Activated naive CD4-positive, alpha-beta T cell treated with Interleukin-2 at 50 U/mL for 16 hours (primary cell): ENCODE measurements at regions not wholly inside any gene's neighbourhood (a gene's known extent, or its start where the extent isn't known, plus 50 kb on each side); places are given as distances from the start of the nearest gene placed in this dataset.

ENCODE experiments used
- DNase-seq: peaks from one replicate; pipeline ENCODE4 v3.0.0-alpha.2; 2020

- DNase-seq: no peak
Observed at GRCh38 chr13:111519041-111519440, 198.6 kb downstream of the TEX29 start.

DNA sequence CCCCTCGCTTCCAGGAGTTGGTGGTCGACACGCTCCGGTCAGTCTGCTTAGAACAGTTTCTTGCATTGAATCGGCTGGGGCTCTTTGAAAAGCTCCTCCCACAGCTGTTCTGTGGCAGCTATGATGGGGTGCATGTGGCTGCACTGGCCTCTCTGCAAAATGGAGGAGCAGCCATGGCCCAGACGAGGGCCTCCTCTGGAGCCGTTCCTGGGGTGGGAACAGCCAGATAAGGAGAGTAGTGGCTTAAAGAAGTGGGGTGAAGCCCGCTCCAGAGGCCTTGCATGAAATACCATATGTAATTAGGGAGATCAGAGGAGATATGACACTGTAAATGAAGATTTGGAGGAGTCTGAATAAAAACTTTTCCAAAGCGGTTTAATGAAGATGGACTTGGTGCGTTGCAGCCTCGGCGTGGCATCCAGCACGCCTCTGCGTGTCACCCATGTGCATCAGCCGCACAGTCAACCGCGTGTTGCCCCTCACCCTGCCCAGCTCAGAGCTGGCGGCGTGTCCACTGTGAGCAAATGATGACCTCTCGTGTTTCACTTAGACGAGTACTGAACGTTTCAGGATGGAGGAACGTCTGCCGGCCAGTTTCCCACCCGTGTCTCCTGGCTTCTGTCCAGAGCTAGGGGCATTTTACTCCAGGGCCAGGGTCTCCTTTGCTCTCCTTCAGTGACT, 199.2 kb downstream of the TEX29 start:
- DNase-seq: no peak

DNA sequence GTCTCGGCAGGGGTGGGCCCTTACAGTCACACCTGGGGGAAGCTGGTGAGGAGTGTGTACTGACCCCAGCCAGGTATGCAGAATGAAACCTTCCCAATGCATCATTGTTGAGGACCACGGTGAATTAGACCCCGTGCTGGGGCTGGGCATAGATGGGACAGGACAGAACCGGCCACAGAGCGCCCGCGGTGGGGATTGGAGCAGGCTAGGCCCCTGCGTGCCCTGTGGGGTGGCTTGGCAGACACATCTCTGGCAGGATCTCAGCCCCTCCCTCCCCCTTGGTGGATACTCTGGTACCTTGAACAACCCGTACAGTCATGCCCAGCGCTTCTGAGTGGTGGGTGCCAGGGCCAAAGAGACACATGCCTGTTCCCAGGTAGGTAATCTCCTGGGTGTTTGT, 200.6 kb downstream of the TEX29 start:
- no peak for DNase-seq

DNA sequence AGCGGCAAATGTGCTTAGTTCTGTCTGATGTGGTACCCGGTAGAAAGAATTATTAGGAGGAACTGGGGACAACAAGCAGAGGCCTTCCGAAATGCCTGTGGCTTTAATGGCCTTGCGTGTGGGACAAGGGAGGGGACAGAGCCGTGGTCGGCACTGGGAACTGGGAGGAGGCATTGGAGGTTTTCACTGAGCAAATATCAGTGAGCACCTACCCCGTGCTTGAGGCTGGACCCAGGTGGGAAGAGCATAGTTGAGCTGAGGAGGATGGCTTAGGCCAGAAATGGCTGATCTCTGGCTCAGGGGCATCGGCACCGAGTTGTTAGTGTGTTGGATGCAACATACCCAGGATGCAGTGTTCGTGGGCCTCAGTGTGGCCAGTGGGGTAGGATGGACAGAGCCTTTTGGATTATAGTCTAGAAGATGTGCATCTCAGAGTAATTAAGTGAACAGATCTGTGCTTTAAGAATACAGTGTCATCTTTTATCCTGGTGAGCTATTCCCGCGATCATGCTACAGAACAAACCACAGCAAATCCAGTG, 201.3 kb downstream of the TEX29 start:
- DNase-seq: no peak

GRCh38 chr13:111525320-111526118, 205.1 kb downstream of the TEX29 start:
- no peak for DNase-seq

GRCh38 chr13:111526922-111527321, 206.5 kb downstream of the TEX29 start:
- no peak for DNase-seq

DNA sequence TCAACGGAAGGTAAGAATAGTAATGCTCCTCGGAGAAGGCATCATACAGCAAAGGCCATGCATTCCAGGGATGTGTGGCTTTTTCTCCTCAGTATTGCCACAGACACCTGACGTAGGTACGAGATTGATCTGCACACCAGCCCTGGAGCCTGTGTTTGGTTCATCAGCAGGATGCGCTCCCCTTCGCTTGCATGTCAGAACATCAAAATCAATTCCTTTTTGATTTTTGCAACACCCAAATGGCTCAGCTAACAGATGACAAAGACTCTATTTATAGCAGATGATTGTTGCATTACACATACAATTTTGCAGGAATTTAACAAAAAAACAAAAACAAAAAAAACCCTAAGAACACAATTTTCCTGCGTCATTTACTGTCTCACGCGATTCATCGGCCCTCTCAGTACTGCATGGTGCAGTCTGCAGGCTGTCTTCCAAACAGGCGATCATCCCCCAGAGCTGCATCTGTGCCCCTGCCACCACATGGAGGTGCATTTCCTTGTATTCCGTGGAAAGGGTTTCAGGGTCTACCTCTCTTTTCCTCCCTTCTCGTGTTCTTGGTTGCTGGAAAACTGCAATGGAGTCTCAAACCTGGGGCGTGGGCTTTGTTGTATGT, 207.3 kb downstream of the TEX29 start:
- DNase-seq: no peak

GRCh38 chr13:111528513-111528912, 208.1 kb downstream of the TEX29 start:
- no peak for DNase-seq

DNA sequence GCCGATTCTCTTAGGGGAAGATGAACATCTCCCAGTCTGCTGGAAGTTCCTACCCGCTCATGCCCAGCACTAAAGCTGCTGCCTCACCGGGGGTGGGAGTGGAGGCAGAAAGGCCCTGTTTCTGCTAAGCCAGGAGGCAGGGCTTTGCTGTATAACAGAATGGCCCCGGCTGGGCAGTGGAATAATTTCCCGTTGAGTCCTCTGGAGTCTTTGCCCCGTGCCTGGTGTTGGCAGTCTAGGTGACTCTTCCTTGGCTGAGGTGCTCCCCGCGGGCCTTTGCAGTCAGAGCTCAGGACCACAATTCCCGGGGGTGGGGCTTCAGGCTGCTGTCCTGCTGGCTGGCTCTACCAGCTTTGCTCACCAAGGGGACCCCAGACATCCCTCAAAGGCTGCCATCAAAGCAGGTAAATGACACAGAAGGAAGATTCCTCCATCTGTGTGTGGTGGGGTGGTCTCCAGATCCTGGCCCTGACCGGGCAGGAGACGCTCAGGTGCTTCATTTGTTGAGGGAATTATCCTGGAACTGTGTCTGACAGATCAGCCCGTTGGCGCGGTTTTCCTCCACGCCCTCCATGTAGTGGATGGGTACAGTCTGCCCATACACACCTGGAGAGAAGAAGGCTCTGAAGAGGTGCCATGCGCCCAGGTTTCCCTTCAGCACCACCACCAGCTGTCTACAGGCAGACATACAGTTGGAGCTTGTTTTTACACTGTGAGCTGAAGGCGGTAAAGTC, 209.9 kb downstream of the TEX29 start:
- DNase-seq: no peak

- DNase-seq: no peak
Observed at GRCh38 chr13:111531505-111531904, 211.1 kb downstream of the TEX29 start.

- no peak for DNase-seq
Observed at GRCh38 chr13:111532111-111532510, 211.7 kb downstream of the TEX29 start.

- no peak for DNase-seq
Observed at GRCh38 chr13:111533900-111534683, 213.7 kb downstream of the TEX29 start.

DNA sequence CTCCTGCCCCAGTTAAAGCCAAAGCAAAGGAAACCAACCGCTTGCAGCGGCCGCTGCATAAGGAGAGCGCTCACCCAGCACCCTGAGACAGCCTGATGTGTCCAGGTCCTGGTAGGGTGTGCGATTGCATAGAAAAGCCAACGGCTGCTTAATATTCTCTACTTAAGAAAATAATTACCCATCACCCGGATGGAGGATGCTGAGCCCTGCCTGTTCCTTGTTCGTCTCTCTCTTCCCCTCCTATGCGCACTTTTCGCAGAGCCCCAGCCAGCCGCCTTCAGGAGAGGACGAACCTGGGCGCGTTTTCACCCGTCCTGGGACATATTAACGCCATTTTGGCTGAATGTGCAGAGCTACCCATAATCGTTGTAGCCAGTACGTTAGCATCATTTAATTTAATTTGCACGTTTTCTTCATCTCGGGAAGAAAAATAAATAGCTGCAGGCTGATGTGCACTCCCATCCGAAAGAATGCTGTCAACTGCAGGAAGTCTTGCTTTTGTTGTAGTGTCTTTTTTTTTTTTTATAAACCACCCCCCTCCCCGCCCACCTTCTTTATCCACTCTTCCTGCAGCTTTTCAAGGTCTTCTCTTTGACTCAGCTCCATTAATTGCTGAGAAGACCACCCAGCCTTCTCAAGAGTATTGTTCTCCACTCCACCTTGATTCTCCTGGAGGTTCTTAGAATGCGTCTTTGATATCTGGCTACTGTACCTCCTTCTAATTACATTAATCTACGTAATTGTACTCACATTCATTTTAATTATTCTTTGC, 214.5 kb downstream of the TEX29 start:
- DNase-seq: no peak

DNA sequence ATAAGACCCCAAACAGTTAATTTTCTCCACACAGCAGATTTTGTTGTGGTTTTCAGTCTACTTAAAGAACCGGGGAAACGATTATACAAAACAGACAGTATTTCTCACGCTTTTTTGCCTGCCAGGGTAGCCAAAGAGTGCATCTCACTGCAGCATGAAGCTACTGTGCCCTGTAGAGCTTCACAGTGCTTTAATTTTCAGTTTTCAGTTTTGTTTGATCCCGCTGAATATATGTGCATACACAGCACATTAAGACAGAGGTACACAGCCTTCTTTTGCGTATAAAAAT, 215.0 kb downstream of the TEX29 start:
- DNase-seq: no peak

DNA sequence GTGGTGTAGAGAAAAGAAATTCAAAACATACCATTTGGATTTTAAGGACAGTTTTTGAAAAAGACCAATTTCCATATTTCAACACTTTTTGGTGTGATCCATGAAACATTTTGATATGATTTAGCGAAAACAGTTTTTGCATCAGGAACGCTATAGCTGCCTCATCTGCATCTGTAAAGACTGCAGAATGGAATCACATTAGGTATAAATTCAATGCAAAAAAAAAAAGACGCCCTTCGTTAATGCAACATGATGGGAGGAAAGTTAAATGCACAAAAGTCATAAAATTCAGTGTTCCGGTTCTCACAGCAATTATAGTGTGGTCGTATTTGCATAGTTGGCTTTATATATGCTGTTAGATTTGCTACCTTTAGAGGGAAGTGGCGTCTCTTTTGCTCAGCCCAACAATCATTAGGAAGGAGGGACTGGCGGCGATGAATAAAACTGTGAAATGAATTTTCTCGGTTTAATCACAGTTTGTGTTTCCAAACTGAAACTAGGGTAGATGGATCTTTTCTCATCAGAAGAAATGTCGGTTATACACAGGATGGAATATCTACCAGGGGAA, 215.7 kb downstream of the TEX29 start:
- no peak for DNase-seq

DNA sequence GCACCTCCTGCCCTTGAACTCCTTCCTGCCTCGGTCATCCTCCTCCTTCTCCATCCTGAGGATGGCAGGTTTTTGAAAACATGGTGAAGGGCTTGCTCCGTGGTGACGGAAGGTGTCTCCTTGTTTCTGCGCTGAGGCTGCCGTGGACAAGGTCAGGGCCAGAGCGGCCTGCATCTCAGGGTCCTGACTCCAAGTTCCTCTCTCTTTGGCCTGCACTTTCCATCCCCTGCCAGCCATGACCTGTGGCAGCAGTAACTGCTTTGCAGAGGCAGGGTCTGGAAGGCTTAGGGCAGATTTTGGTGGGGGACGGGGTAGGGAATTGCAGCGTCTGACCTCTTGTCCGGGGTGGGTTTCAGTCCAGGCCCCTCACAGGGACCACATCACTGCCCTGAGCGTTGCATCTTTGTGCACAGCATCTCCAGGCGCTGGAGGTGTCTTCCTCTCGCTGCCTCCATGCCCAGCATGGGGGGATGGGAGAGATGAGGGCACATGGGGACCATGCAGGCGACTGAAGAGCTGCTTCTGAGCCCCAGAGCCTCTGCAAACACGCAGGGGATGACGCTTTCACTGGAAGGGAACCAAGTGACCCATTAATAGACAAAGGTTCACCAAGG, 216.8 kb downstream of the TEX29 start:
- DNase-seq: no peak

DNA sequence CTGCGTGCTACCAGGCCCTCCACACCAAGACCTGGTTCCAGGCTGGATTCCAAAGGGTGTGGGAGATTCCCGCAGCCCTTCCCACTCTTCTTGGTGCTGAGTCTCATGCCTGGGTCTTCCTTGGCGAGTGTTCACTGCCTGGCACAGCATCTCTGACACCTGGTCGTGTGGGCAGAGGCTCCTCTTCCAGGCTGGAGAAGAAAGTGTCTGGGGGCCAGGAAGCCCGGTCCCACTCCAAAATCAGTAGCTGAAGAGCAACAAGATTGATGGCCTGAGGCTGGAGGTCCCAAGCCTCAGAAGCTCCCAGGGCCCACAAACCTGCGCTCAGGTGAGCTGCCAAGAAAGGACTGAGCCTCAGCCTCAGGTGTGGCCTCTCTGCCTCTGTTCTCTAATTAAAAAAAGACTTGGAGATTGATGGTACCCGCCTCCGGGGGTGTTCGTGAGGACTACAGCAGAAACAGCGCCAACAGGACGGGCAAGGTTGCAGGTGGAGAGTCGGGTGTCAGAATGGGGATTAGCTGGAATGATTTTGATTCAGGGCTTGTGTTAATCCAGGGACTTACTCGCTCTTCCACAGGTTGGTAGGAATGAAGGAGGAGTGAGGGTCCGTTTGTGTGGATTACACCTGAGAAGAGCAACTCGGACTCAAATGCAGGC, 217.5 kb downstream of the TEX29 start:
- DNase-seq: no peak

DNA sequence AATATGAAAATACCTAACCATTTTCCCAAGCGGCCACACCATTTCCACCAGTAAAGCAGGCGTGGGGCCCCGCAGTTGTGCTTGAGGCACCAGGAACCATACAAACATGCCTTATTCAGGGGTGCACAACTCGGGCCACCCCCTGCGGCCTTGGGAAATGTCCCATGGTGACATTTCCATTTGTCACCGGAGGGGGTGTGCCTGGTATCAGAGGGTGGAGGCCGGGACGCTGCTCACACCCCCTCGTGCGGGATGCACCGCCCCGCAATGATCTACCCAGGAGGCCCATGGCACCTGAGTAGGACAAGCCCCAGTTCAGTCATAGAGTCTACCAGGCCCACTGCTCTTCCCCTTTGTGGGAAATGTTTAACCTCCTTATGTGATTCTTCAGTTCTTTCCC, 218.8 kb downstream of the TEX29 start:
- no peak for DNase-seq

GRCh38 chr13:111539791-111540446, 219.5 kb downstream of the TEX29 start:
- DNase-seq: no peak

DNA sequence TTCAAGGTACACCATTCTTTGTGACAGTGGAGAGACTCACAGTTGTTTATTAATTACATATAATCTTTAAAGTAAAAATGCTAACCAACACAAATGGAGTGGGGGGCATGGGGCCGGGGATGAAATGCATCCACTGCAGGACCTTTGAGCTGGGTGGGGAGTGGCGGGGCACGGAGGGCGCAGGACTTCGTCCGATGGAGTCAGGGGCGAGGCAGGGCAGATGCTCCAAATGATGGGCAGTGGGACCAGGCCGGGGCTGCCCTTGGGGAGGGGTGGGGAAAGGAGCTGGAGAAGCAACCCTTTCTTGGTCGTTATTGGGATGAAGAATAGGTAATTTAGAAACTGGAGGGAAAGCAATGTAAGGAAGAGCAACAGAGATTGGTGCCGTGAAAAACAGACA, 220.0 kb downstream of the TEX29 start:
- DNase-seq: no peak
